ENCODE measurements at regions not wholly inside any gene's neighbourhood (a gene's known extent, or its start where the extent isn't known, plus 50 kb on each side); places are given as distances from the start of the nearest gene placed in this dataset.
"Not testable (repeated sequence)": the region's sequence is repeated elsewhere in the genome, so short reads cannot be mapped to it uniquely, and the experiment has no call there.

GRCh38 chr1:80153762-80154161 is 1147.2 kb upstream of the ADGRL4 start:
- WGBS, 2 donors, result 90 to 94% methylated on average over 4 of the region's 4 CpGs
- no peak for TF ChIP-seq CTCF (IDR thresholded peaks at IDR 0.05)
- DNase-seq (no peak), ATAC-seq (no peak)
- H3K36me3 ChIP-seq, result no peaks in the 10 kb centered on the region
- H3K27ac ChIP-seq, result no peak overlapping the region
- no peaks in the 10 kb centered on the region for H3K27me3 ChIP-seq
- intact Hi-C loops (cut with DNase I), result no loop called here
- H3K9me3 ChIP-seq, result peaks cover 0 to 20% (median under 1%) of the 10 kb centered on the region in 11 donors
- no peak overlapping the region for H3K4me3 ChIP-seq
- H3K4me1 ChIP-seq, result no peaks in the 10 kb centered on the region

GRCh38 chr1:80143361-80143760 is 1136.8 kb upstream of the ADGRL4 start:
- Histone ChIP-seq H3K4me3 (no peak overlapping the region), H3K4me1 (no peaks in the 10 kb centered on the region), H3K27me3 (no peaks in the 10 kb centered on the region), H3K27ac (no peak overlapping the region), H3K36me3 (no peaks in the 10 kb centered on the region), H3K9me3 (peaks cover 0 to 63% (median 13%) of the 10 kb centered on the region in 11 donors)
- peak in 1 of 8 donors; percentile 13 for ATAC-seq
- intact Hi-C loops (cut with DNase I), result no loop called here
- TF ChIP-seq CTCF (IDR thresholded peaks at IDR 0.05), result no peak
- 0% methylated on average over 1 of the region's 1 CpG for WGBS, 2 donors
- no peak for DNase-seq

- H3K4me3 ChIP-seq; H3K36me3 ChIP-seq; H3K27me3 ChIP-seq; ATAC-seq; intact Hi-C loops (cut with DNase I); H3K4me1 ChIP-seq; H3K27ac ChIP-seq; DNase-seq: not testable (repeated sequence)
- WGBS, 2 donors, result 87 to 90% methylated on average over 27 of the region's 27 CpGs
- H3K9me3 ChIP-seq, result peaks cover 0 to 18% (median 0%) of the 10 kb centered on the region in 11 donors
These were observed 1131.5 kb upstream of the ADGRL4 start for GRCh38 chr1:80137946-80138602.

GRCh38 chr1:80113168-80114038 is 1106.9 kb upstream of the ADGRL4 start:
- Histone ChIP-seq H3K36me3 (no peaks in the 10 kb centered on the region), H3K4me3 (no peak overlapping the region), H3K27me3 (no peaks in the 10 kb centered on the region), H3K27ac (no peak overlapping the region), H3K4me1 (no peaks in the 10 kb centered on the region), H3K9me3 (peaks cover 0 to 56% (median 17%) of the 10 kb centered on the region in 11 donors)
- DNase-seq, result no peak
- ATAC-seq, result no peak
- TF ChIP-seq CTCF (IDR thresholded peaks at IDR 0.05), result no peak
- intact Hi-C loops (cut with DNase I), result no loop called here
- WGBS, 2 donors, result 68 to 90% methylated on average over 3 of the region's 3 CpGs
